SU-DHL-6 (cell line): ENCODE measurements at regions not wholly inside any gene's neighbourhood (a gene's known extent, or its start where the extent isn't known, plus 50 kb on each side); places are given as distances from the start of the nearest gene placed in this dataset.
"Not testable (repeated sequence)": the region's sequence is repeated elsewhere in the genome, so short reads cannot be mapped to it uniquely, and the experiment has no call there.

Experiments used
- H2AFZ ChIP-seq: fragments of 200-600 bp; sonication (generic); 2 replicates; pipeline ENCODE4 v1.6.1; 2014; ENCODE audit warnings: low read depth, mild to moderate bottlenecking, moderate library complexity, mixed read lengths, antibody characterized with exemption, low read length; ENCODE audit not compliant: severe bottlenecking
- H3F3A ChIP-seq: fragments of 200-600 bp; shearing (Covaris generic); 2 replicates; pipeline ENCODE4 v1.6.0; 2016; ENCODE audit warnings: antibody characterized with exemption, mild to moderate bottlenecking; ENCODE audit not compliant: insufficient read depth
- H3K27ac ChIP-seq: fragments of 200-600 bp; sonication (generic); 2 replicates; pipeline ENCODE4 v1.5.1; 2016; ENCODE audit warnings: low read depth, mild to moderate bottlenecking, low read length, moderate library complexity, mixed read lengths
- H3K27me3 ChIP-seq: fragments of 200-600 bp; sonication (generic), shearing (Covaris generic); 2 replicates; pipeline ENCODE4 v1.6.0; 2014; ENCODE audit warnings: mild to moderate bottlenecking, low read length
- H3K36me3 ChIP-seq: fragments of 200-600 bp; sonication (generic); 2 replicates; pipeline ENCODE4 v1.6.1; 2014; ENCODE audit warnings: mild to moderate bottlenecking, low read length, mixed read lengths
- H3K4me2 ChIP-seq: fragments of 300-600, 200-600 bp; shearing (Covaris generic), sonication (generic); 2 replicates; pipeline ENCODE4 v1.6.0; 2014; ENCODE audit warnings: low read length, low read depth, mild to moderate bottlenecking; ENCODE audit not compliant: poor library complexity, severe bottlenecking
- H3K4me3 ChIP-seq: fragments of 200-600 bp; sonication (generic); 2 replicates; pipeline ENCODE4 v1.5.1; 2014; ENCODE audit warnings: antibody characterized with exemption, low read length, mild to moderate bottlenecking, mixed read lengths; ENCODE audit not compliant: insufficient read depth, poor library complexity, severe bottlenecking
- H3K79me2 ChIP-seq: fragments of 200-600 bp; sonication (generic); 2 replicates; pipeline ENCODE4 v1.6.1; 2014; ENCODE audit warnings: mild to moderate bottlenecking, low read length, moderate library complexity; ENCODE audit not compliant: insufficient read depth
- H3K9ac ChIP-seq: fragments of 200-600 bp; sonication (generic); 2 replicates; pipeline ENCODE4 v1.7.0; 2014; ENCODE audit warnings: mild to moderate bottlenecking, low read length
- H3K9me2 ChIP-seq: fragments of 200-600 bp; sonication (generic); replicated peaks from 2 replicates; pipeline ENCODE4 v1.6.1; 2014; ENCODE audit warnings: low read length; ENCODE audit not compliant: insufficient read depth
- H3K9me3 ChIP-seq: fragments of 200-600 bp; sonication (generic); 2 replicates; pipeline ENCODE4 v1.6.1; 2014; ENCODE audit warnings: low read length, mixed read lengths; ENCODE audit not compliant: insufficient read depth
- H4K20me1 ChIP-seq: fragments of 200-600 bp; sonication (generic); 2 replicates; pipeline ENCODE4 v1.6.1; 2014; ENCODE audit warnings: low read depth, mild to moderate bottlenecking, antibody characterized with exemption, low read length, moderate library complexity, mixed read lengths
- EZH2phosphoT487 ChIP-seq: fragments of 200-600 bp; sonication (generic), shearing (Covaris generic); conservative IDR thresholded peaks from 2 replicates; pipeline ENCODE4 v1.6.1; 2018; ENCODE audit warnings: mild to moderate bottlenecking, antibody characterized with exemption, low read length, moderate library complexity, mixed read lengths
- TF ChIP-seq, protein P1 (sequence below): fragments of 200-600 bp; sonication (generic); IDR thresholded peaks from one replicate; pipeline ENCODE4 v1.5.1; 2017; ENCODE audit warnings: antibody characterized with exemption, mild to moderate bottlenecking, low read length, moderate library complexity; ENCODE audit not compliant: insufficient read depth, poor library complexity, severe bottlenecking

DNA sequence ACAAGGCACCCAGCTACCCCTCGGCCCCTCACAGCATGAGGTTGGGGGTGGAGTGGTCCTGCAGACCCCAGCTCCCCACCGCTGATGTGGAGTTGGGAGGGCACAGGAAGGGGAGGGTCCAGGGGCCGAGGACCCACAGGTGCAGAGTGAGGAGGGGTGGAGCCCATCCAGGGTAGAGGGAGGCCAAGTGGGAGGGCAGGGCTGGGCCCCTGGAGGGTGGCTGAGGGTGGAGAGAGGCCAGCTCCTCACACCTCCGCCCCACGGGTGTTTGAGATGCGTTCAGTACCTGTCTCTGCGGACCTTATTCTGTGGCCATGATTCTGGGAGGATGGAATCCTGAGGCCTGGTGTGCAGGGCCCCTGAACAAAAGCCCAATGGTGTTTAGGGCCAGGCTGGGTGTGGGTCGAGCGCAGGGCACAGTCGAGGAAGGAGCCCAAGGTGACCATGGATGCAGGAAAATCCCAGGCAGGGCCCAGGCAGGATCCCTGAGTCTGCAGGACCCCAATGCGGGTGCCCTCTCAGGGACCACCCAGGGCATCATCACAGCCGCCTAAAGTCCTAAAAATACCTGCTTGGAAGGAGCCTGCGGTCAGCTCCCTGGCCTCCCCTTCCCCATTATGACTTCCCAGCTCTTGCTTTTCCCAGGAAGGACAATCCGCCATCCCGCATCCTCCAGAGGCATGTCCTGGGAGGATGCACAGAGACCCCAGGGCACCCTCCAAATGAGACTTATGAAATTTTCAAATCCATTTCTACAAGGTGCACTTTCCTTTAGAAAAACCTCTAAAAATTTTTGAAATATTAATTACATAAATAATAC is 377.1 kb upstream of the SFSWAP start:
- Histone ChIP-seq H3F3A (no peaks in the 10 kb centered on the region), H3K9me2 (no peaks in the 10 kb centered on the region), H3K9me3 (no peaks in the 10 kb centered on the region), H3K79me2 (no peaks in the 10 kb centered on the region), H3K9ac (no peak overlapping the region), H3K27me3 (no peaks in the 10 kb centered on the region), H4K20me1 (no peaks in the 10 kb centered on the region), H2AFZ (no peak overlapping the region), H3K36me3 (no peaks in the 10 kb centered on the region), H3K4me2 (no peak overlapping the region), H3K27ac (no peak overlapping the region), H3K4me3 (no peak overlapping the region)
- TF ChIP-seq, protein P1, sequence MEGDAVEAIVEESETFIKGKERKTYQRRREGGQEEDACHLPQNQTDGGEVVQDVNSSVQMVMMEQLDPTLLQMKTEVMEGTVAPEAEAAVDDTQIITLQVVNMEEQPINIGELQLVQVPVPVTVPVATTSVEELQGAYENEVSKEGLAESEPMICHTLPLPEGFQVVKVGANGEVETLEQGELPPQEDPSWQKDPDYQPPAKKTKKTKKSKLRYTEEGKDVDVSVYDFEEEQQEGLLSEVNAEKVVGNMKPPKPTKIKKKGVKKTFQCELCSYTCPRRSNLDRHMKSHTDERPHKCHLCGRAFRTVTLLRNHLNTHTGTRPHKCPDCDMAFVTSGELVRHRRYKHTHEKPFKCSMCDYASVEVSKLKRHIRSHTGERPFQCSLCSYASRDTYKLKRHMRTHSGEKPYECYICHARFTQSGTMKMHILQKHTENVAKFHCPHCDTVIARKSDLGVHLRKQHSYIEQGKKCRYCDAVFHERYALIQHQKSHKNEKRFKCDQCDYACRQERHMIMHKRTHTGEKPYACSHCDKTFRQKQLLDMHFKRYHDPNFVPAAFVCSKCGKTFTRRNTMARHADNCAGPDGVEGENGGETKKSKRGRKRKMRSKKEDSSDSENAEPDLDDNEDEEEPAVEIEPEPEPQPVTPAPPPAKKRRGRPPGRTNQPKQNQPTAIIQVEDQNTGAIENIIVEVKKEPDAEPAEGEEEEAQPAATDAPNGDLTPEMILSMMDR = no peak
- no peak for TF ChIP-seq EZH2phosphoT487

DNA sequence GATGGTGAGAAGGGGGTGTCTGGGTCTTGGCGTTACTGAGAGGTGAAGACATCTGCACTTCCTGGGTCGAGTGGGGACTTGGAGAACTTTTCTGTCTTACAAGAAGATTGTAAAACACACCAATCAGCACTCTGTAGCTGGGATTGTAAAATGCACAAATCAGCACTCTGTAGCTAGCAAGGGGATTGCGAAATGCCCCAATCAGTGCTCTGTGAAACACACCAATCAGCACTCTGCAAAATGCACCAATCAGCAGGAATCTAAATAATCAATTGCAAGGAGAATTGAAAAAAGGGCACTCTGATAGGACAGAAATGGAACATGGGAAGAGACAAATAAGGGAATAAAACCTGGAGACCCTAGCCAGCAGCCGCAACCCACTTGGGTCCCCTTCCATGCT is 376.1 kb upstream of the SFSWAP start:
- H2AFZ ChIP-seq = no peak overlapping the region
- H3K4me2 ChIP-seq = no peak overlapping the region
- no peaks in the 10 kb centered on the region for H3K36me3 ChIP-seq
- H3K79me2 ChIP-seq = no peaks in the 10 kb centered on the region
- no peak overlapping the region for H3K4me3 ChIP-seq
- no peak overlapping the region for H3K9ac ChIP-seq
- TF ChIP-seq EZH2phosphoT487 = no peak
- TF ChIP-seq, protein P1 = no peak
- H3K9me3 ChIP-seq = no peaks in the 10 kb centered on the region
- no peaks in the 10 kb centered on the region for H3K27me3 ChIP-seq
- no peaks in the 10 kb centered on the region for H3K9me2 ChIP-seq
- H3F3A ChIP-seq = no peaks in the 10 kb centered on the region
- no peaks in the 10 kb centered on the region for H4K20me1 ChIP-seq
- H3K27ac ChIP-seq = no peak overlapping the region

DNA sequence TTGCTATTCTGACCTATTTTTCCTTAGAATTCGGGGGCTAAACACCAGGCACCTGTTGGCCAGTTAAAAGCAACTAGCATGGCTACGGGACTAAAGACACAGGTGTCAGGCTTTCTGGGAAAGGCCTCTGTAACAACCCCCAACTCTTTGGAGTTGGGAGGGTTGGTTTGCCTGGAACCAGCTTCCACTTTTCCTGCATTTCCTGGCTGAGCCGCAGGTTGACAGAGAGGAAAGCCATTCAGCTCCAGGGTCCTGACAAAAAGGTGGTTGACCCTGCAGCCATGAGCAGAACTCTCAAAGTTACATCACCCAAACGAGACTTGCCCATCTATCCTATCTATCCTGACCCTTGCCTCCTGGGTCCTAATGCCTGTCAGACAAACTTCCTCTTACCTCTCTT is 375.4 kb upstream of the SFSWAP start:
- Histone ChIP-seq H3K9me3 (no peaks in the 10 kb centered on the region), H2AFZ (no peak overlapping the region), H3K27ac (no peak overlapping the region), H3K27me3 (no peaks in the 10 kb centered on the region), H3K79me2 (no peaks in the 10 kb centered on the region), H3K36me3 (no peaks in the 10 kb centered on the region), H3K9ac (no peak overlapping the region), H3F3A (no peaks in the 10 kb centered on the region), H3K4me3 (no peak overlapping the region), H4K20me1 (no peaks in the 10 kb centered on the region), H3K9me2 (no peaks in the 10 kb centered on the region), H3K4me2 (no peak overlapping the region)
- no peak for TF ChIP-seq EZH2phosphoT487
- TF ChIP-seq, protein P1 = no peak

DNA sequence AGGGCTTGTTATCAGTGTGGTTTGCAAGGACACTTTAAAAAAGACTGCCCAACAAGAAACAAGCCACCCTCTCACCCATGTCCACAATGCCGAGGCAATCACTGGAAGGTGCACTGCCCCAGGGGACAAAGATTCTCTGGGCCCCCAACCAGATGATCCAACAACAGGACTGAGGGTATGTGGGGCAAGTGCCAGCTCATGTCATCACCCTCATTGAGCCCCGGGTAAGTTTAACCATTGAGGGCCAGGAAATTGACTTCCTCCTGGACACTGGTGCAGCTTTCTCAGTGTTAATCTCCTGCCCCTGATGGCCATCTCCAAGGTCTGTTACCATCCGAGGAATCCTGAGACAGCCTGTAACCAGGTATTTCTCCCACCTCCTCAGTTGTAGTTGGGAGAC is 373.0 kb upstream of the SFSWAP start:
- not testable (repeated sequence) for H3K9me2 ChIP-seq, H3K4me3 ChIP-seq, H3F3A ChIP-seq, H2AFZ ChIP-seq, H3K9ac ChIP-seq, H3K79me2 ChIP-seq, H3K9me3 ChIP-seq, H3K4me2 ChIP-seq, H3K36me3 ChIP-seq, H3K27me3 ChIP-seq, H4K20me1 ChIP-seq, H3K27ac ChIP-seq
